K562 (cell line): ENCODE measurements at regions not wholly inside any gene's neighbourhood (a gene's known extent, or its start where the extent isn't known, plus 50 kb on each side); places are given as distances from the start of the nearest gene placed in this dataset.

ENCODE experiments used
- ATAC-seq: fragments of 200-7000 bp; cut with Tn5 transposase; 3 replicates; pipeline ENCODE4 v1.9.1; 2020; ENCODE audit warnings: moderate library complexity
- BruUV-seq: library from RNA; stranded (reverse); fragments of 400-500 nt; replicated peaks from 2 replicates; lab custom pipeline; 2021; lab: Mats Ljungman, UMichigan
- CTCF ChIA-PET: fragments of 300-600 bp; formaldehyde crosslinking; extraction: SDS; loops from one replicate; lab custom pipeline; 2021; ENCODE audit warnings: low intra/inter-chr PET ratio; lab: Yijun Ruan, JAX
- POLR2A ChIA-PET: fragments of 300-600, 350-650 bp; sonication (Branson Sonifier 250); formaldehyde crosslinking; extraction: SDS; loops from one replicate; lab custom pipeline; 2021; ENCODE audit warnings: antibody characterized with exemption, inconsistent platforms; lab: Yijun Ruan, JAX
- DNase-seq, 4 experiments: peaks; one replicate each; pipeline versions ENCODE4 v3.0.0 to v3.0.0-alpha.2; 2011 to 2018; ENCODE audit warnings: low spot score in 3 of 4, mixed read lengths in 3 of 4; ENCODE audit errors: extremely low read depth in 1 of 4
- FAIRE-seq: peaks from 2 replicates; lab custom pipeline; 2011; peaks lifted over from hg19 to GRCh38; lab: Jason Lieb, UNC
- H2AFZ ChIP-seq: 2 replicates; pipeline ENCODE4 v1.6.0; 2011; ENCODE audit warnings: low read depth, low read length, control low read depth, inconsistent platforms
- H3K27ac ChIP-seq: fragments of 200-600 bp; 3 replicates; pipeline ENCODE4 v1.8.0; 2011; ENCODE audit warnings: low read depth, mild to moderate bottlenecking, control low read depth, inconsistent platforms, low read length, moderate library complexity, mixed read lengths; ENCODE audit errors: extremely low read depth
- H3K27me3 ChIP-seq, 2 experiments: fragments of 300-600 bp in 1 of 2; 2 replicates in 1 of 2; 3 replicates in 1 of 2; pipeline versions ENCODE4 v1.6.0 to v1.8.0; 2011; ENCODE audit warnings: inconsistent platforms in 2 of 2, low read length in 2 of 2, mild to moderate bottlenecking in 1 of 2, mixed read lengths in 1 of 2, moderate library complexity in 1 of 2; ENCODE audit not compliant: control insufficient read depth in 2 of 2, insufficient read depth in 2 of 2
- H3K36me3 ChIP-seq: fragments of 300-600 bp; 3 replicates; pipeline ENCODE4 v1.8.0; 2011; ENCODE audit warnings: mild to moderate bottlenecking, low read length, inconsistent platforms; ENCODE audit not compliant: control insufficient read depth, insufficient read depth
- H3K4me1 ChIP-seq, 2 experiments: fragments of 200-600 bp in 1 of 2; replicated peaks in 1 of 2; 2 replicates in 1 of 2; 3 replicates in 1 of 2; pipeline versions ENCODE4 v1.5.1 to v1.8.0; 2011; ENCODE audit warnings: inconsistent platforms in 2 of 2, low read length in 2 of 2, mild to moderate bottlenecking in 1 of 2, mixed read lengths in 1 of 2, moderate library complexity in 1 of 2; ENCODE audit not compliant: control insufficient read depth in 2 of 2, insufficient read depth in 2 of 2
- H3K4me2 ChIP-seq: 2 replicates; pipeline ENCODE4 v1.6.1; 2011; ENCODE audit warnings: low read length, control low read depth, inconsistent platforms, mixed read lengths; ENCODE audit not compliant: insufficient read depth
- H3K4me3 ChIP-seq: fragments of 200-600 bp; sonication (generic), shearing (Covaris generic); 2 replicates; pipeline ENCODE4 v1.5.1; 2016; ENCODE audit warnings: control low read depth, inconsistent platforms
- H3K79me2 ChIP-seq: fragments of 200-600 bp; 3 replicates; pipeline ENCODE4 v1.8.0; 2011; ENCODE audit warnings: low read length, inconsistent platforms; ENCODE audit not compliant: control insufficient read depth, insufficient read depth
- H3K9ac ChIP-seq, 2 experiments: 2 replicates each; pipeline versions ENCODE4 v1.6.0 to v1.6.1; 2011; ENCODE audit warnings: low read depth in 2 of 2, low read length in 2 of 2, control low read depth in 1 of 2, inconsistent platforms in 1 of 2, mild to moderate bottlenecking in 1 of 2, mixed read lengths in 1 of 2; ENCODE audit not compliant: insufficient read depth in 1 of 2
- H3K9me1 ChIP-seq: one replicate; pipeline ENCODE4 v1.6.0; 2011; ENCODE audit warnings: inconsistent platforms, mild to moderate bottlenecking, low read length, moderate library complexity; ENCODE audit not compliant: control insufficient read depth, insufficient read depth
- H3K9me3 ChIP-seq: replicated peaks from 2 replicates; pipeline ENCODE4 v1.5.1; 2011; ENCODE audit warnings: low read depth, low read length, inconsistent platforms; ENCODE audit not compliant: control insufficient read depth, insufficient read depth
- H4K20me1 ChIP-seq: replicated peaks from 2 replicates; pipeline ENCODE4 v1.6.1; 2011; ENCODE audit warnings: low read length, inconsistent platforms, mixed read lengths; ENCODE audit not compliant: control insufficient read depth, insufficient read depth
- CSDE1 ChIP-seq, 2 experiments: fragments of 450-650 bp; IDR thresholded peaks; 2 replicates each; pipeline ENCODE4 v1.6.1; 2016; ENCODE audit warnings: mild to moderate bottlenecking in 1 of 2
- MTA2 ChIP-seq: fragments of 450-650 bp; IDR thresholded peaks from 2 replicates; pipeline ENCODE4 v1.6.1; 2016; ENCODE audit warnings: low read depth
- ZNF174 ChIP-seq: fragments of 250-450 bp; sonication (Bioruptor Pico); IDR thresholded peaks from 2 replicates; pipeline ENCODE4 v1.4.0; 2020; ENCODE audit warnings: mild to moderate bottlenecking
- ZNF175 ChIP-seq: fragments of 200-800 bp; sonication (Bioruptor generic); IDR thresholded peaks from 2 replicates; pipeline ENCODE4 v1.6.1; 2016; ENCODE audit warnings: low read depth, mild to moderate bottlenecking, missing genetic modification characterization, missing compliant biosample characterization
- whole genome bisulfite sequencing: fragments of 100-300 bp; shearing (Covaris generic); methylation state at CpG from one replicate; pipeline ENCODE4 v1.1.6; 2016; ENCODE audit warnings: low coverage, mixed read lengths; ENCODE audit not compliant: insufficient coverage; ENCODE audit errors: missing lambda C conversion rate; 5-methylcytosine and 5-hydroxymethylcytosine counted together
- in situ Hi-C: fragments of 300-500 bp; cut with MboI; formaldehyde crosslinking; loops from 4 replicates; pipeline ENCODE4 v1.15.0; 2018; ENCODE audit warnings: inconsistent platforms, mixed read lengths
- intact Hi-C: fragments of 100-400 bp; cut with micrococcal nuclease; formaldehyde crosslinking; loops from 2 replicates; pipeline ENCODE4 v1.14.2; 2022
- TF ChIP-seq, protein P1 (sequence below): fragments of 450-650 bp; formaldehyde crosslinking; IDR thresholded peaks from 2 replicates; pipeline ENCODE4 v1.4.0; 2020; ENCODE audit warnings: mild to moderate bottlenecking, moderate library complexity
- TF ChIP-seq, protein P2 (sequence below): IDR thresholded peaks from 3 replicates; pipeline ENCODE4 v1.6.1; 2011; ENCODE audit warnings: borderline replicate concordance, mild to moderate bottlenecking; ENCODE audit not compliant: insufficient read length, insufficient read depth
- TF ChIP-seq, protein P3 (sequence below): fragments of 250-450 bp; sonication (Bioruptor Pico); IDR thresholded peaks from 2 replicates; pipeline ENCODE4 v1.6.1; 2021; ENCODE audit warnings: mild to moderate bottlenecking

DNA sequence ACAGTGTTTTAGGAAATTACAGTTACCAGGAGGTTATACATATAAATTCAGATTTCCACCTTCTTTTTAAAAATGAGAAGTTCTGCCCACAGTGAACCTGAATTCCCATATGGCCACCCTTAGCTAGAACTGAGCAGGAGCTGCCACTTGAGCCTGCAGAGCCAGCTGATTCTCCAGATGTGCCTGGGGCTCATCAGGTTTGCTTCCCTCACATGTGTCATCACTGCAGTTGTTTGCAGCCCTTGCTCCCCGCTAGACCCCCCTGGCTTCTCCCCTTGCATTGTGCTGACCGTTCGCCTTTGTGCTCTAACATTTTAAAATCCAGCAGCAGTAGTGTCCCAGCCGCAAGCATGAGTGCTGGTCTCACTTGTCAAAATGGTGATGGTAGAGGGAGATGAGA is 131.1 kb downstream of the UTRN start:
- Histone ChIP-seq H3K27ac (no peak overlapping the region), H3K4me2 (no peak overlapping the region), H3K36me3 (no peaks in the 10 kb centered on the region), H3K27me3 (no peaks in the 10 kb centered on the region), H2AFZ (no peak overlapping the region), H3K9me1 (no peaks in the 10 kb centered on the region), H3K4me1 (no peaks in the 10 kb centered on the region; a peak in 1 of 5 replicates), H4K20me1 (no peaks in the 10 kb centered on the region), H3K9me3 (no peaks in the 10 kb centered on the region), H3K9ac (no peak overlapping the region), H3K4me3 (no peak overlapping the region), H3K79me2 (no peaks in the 10 kb centered on the region)
- FAIRE-seq (no peak), DNase-seq (no peak), ATAC-seq (no peak)
- intact Hi-C loops (no loop called here), in situ Hi-C loops (no loop called here)
- 5% methylated on average over 4 of the region's 4 CpGs for WGBS
- BruUV-seq = no TSS peak
- TF ChIP-seq, protein P1, sequence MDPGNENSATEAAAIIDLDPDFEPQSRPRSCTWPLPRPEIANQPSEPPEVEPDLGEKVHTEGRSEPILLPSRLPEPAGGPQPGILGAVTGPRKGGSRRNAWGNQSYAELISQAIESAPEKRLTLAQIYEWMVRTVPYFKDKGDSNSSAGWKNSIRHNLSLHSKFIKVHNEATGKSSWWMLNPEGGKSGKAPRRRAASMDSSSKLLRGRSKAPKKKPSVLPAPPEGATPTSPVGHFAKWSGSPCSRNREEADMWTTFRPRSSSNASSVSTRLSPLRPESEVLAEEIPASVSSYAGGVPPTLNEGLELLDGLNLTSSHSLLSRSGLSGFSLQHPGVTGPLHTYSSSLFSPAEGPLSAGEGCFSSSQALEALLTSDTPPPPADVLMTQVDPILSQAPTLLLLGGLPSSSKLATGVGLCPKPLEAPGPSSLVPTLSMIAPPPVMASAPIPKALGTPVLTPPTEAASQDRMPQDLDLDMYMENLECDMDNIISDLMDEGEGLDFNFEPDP (CRISPR knock-in tag) = no peak
- TF ChIP-seq, protein P2, sequence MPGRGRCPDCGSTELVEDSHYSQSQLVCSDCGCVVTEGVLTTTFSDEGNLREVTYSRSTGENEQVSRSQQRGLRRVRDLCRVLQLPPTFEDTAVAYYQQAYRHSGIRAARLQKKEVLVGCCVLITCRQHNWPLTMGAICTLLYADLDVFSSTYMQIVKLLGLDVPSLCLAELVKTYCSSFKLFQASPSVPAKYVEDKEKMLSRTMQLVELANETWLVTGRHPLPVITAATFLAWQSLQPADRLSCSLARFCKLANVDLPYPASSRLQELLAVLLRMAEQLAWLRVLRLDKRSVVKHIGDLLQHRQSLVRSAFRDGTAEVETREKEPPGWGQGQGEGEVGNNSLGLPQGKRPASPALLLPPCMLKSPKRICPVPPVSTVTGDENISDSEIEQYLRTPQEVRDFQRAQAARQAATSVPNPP = no peak
- TF ChIP-seq CSDE1 (IDR thresholded peaks at IDR 0.05) = no peak
- TF ChIP-seq ZNF174 (CRISPR knock-in tag) = no peak
- TF ChIP-seq, protein P3, sequence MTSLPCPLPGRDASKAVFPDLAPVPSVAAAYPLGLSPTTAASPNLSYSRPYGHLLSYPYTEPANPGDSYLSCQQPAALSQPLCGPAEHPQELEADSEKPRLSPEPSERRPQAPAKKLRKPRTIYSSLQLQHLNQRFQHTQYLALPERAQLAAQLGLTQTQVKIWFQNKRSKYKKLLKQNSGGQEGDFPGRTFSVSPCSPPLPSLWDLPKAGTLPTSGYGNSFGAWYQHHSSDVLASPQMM (CRISPR knock-in tag) = no peak
- no peak for TF ChIP-seq ZNF175 (CRISPR knock-in tag)
- no peak for TF ChIP-seq MTA2
- ChIA-PET CTCF (no interaction called here), POLR2A (no interaction called here)
